ENCODE measurements at regions not wholly inside any gene's neighbourhood (a gene's known extent, or its start where the extent isn't known, plus 50 kb on each side); places are given as distances from the start of the nearest gene placed in this dataset.
"Not testable (repeated sequence)": the region's sequence is repeated elsewhere in the genome, so short reads cannot be mapped to it uniquely, and the experiment has no call there.

GRCh38 chr9:61953108-61953507 lies 763.3 kb downstream of the SPATA31A7 start:
- no CpG with 5 or more reads among the region's 6 CpGs for WGBS (ENCODE audit: insufficient coverage, low lambda C conversion rate)

DNA sequence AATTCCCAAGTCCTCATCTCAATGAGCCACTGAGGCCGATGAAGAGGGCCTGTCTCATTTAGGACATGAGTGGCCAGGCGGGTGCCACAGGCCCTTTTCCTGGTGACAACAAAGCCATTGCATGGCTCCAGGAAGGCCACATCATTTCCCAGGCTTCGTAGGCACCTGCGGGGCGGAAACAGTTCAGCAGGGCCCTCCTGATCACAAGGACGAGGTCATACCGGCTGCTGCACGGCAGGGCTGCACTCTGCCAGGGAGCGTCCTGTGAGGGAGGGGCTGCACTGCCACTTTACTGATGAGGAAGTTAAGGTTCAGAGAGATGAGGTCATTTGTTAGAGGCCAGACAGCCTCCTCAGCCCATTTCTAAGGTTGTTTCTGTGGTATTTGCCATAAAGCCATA lies 781.8 kb downstream of the SPATA31A7 start:
- WGBS (ENCODE audit: insufficient coverage, low lambda C conversion rate), result no CpG with 5 or more reads among the region's 9 CpGs
- H3K27ac ChIP-seq (ENCODE audit: low read length); H3K4me3 ChIP-seq (ENCODE audit: low read length); H3K4me1 ChIP-seq (ENCODE audit: control insufficient read depth, insufficient read depth, low read length); DNase-seq; H3K9me3 ChIP-seq (ENCODE audit: control insufficient read depth, low read depth, low read length); H3K27me3 ChIP-seq (ENCODE audit: control insufficient read depth, insufficient read depth, low read length); H3K36me3 ChIP-seq (ENCODE audit: control insufficient read depth, insufficient read depth, low read length): not testable (repeated sequence)

More at GRCh38 chr9:61953108-61953507, 763.3 kb downstream of the SPATA31A7 start:
- not testable (repeated sequence) for H3K4me3 ChIP-seq (ENCODE audit: low read length); H3K36me3 ChIP-seq (ENCODE audit: control insufficient read depth, insufficient read depth, low read length); H3K27ac ChIP-seq (ENCODE audit: low read length); H3K4me1 ChIP-seq (ENCODE audit: control insufficient read depth, insufficient read depth, low read length); H3K27me3 ChIP-seq (ENCODE audit: control insufficient read depth, insufficient read depth, low read length); H3K9me3 ChIP-seq (ENCODE audit: control insufficient read depth, low read depth, low read length)
- peak in 1 of 2 donors; percentile 0 for DNase-seq

- H3K36me3 ChIP-seq (ENCODE audit: control insufficient read depth, insufficient read depth, low read length); H3K4me3 ChIP-seq (ENCODE audit: low read length); H3K4me1 ChIP-seq (ENCODE audit: control insufficient read depth, insufficient read depth, low read length); H3K27me3 ChIP-seq (ENCODE audit: control insufficient read depth, insufficient read depth, low read length); H3K27ac ChIP-seq (ENCODE audit: low read length); H3K9me3 ChIP-seq (ENCODE audit: control insufficient read depth, low read depth, low read length); DNase-seq: not testable (repeated sequence)
- no CpG with 5 or more reads among the region's 9 CpGs for WGBS (ENCODE audit: insufficient coverage, low lambda C conversion rate)
These were observed 784.7 kb downstream of the SPATA31A7 start for GRCh38 chr9:61974501-61974900.

- not testable (repeated sequence) for H3K36me3 ChIP-seq (ENCODE audit: control insufficient read depth, insufficient read depth, low read length); H3K9me3 ChIP-seq (ENCODE audit: control insufficient read depth, low read depth, low read length); H3K27me3 ChIP-seq (ENCODE audit: control insufficient read depth, insufficient read depth, low read length); DNase-seq; H3K27ac ChIP-seq (ENCODE audit: low read length); H3K4me3 ChIP-seq (ENCODE audit: low read length); H3K4me1 ChIP-seq (ENCODE audit: control insufficient read depth, insufficient read depth, low read length)
- WGBS (ENCODE audit: insufficient coverage, low lambda C conversion rate), result no CpG with 5 or more reads among the region's 15 CpGs
These were observed 786.5 kb downstream of the SPATA31A7 start for GRCh38 chr9:61976318-61976717.

GRCh38 chr9:61982727-61983126 lies 792.9 kb downstream of the SPATA31A7 start:
- not testable (repeated sequence) for H3K9me3 ChIP-seq (ENCODE audit: control insufficient read depth, low read depth, low read length); H3K27me3 ChIP-seq (ENCODE audit: control insufficient read depth, insufficient read depth, low read length); H3K36me3 ChIP-seq (ENCODE audit: control insufficient read depth, insufficient read depth, low read length); H3K4me1 ChIP-seq (ENCODE audit: control insufficient read depth, insufficient read depth, low read length); H3K4me3 ChIP-seq (ENCODE audit: low read length); H3K27ac ChIP-seq (ENCODE audit: low read length); DNase-seq
- WGBS (ENCODE audit: insufficient coverage, low lambda C conversion rate), result no CpG with 5 or more reads among the region's 16 CpGs

- H3K4me3 ChIP-seq (ENCODE audit: low read length); H3K27me3 ChIP-seq (ENCODE audit: control insufficient read depth, insufficient read depth, low read length); H3K27ac ChIP-seq (ENCODE audit: low read length); H3K9me3 ChIP-seq (ENCODE audit: control insufficient read depth, low read depth, low read length); H3K4me1 ChIP-seq (ENCODE audit: control insufficient read depth, insufficient read depth, low read length); H3K36me3 ChIP-seq (ENCODE audit: control insufficient read depth, insufficient read depth, low read length); DNase-seq: not testable (repeated sequence)
- WGBS (ENCODE audit: insufficient coverage, low lambda C conversion rate), result no CpG with 5 or more reads among the region's 8 CpGs
These were observed 793.6 kb downstream of the SPATA31A7 start for GRCh38 chr9:61983441-61983840.

GRCh38 chr9:61983954-61984353 lies 794.1 kb downstream of the SPATA31A7 start:
- DNase-seq; H3K4me1 ChIP-seq (ENCODE audit: control insufficient read depth, insufficient read depth, low read length); H3K27me3 ChIP-seq (ENCODE audit: control insufficient read depth, insufficient read depth, low read length); H3K27ac ChIP-seq (ENCODE audit: low read length); H3K9me3 ChIP-seq (ENCODE audit: control insufficient read depth, low read depth, low read length); H3K4me3 ChIP-seq (ENCODE audit: low read length); H3K36me3 ChIP-seq (ENCODE audit: control insufficient read depth, insufficient read depth, low read length): not testable (repeated sequence)
- WGBS (ENCODE audit: insufficient coverage, low lambda C conversion rate), result no CpG with 5 or more reads among the region's 9 CpGs

DNA sequence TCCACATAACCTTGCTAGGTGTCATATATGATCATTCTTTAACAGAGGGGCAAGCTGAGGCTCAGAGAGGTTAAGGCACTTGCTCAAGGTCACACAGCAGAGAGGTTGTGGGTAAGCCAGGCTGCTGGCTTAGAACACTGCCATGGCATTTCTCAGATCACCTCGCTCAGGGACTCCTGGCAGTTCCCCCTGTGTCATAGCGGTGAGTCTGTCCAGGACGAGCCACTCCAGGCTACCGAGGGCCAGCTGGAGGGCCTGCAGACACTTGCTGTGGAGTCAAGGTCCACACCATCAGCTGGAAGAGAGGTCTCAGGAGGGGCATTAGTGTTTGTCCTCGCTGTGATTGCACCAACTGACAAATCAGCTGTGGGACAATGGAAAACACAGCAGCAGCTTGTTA lies 794.7 kb downstream of the SPATA31A7 start:
- H3K4me1 ChIP-seq (ENCODE audit: control insufficient read depth, insufficient read depth, low read length); DNase-seq; H3K36me3 ChIP-seq (ENCODE audit: control insufficient read depth, insufficient read depth, low read length); H3K4me3 ChIP-seq (ENCODE audit: low read length); H3K27me3 ChIP-seq (ENCODE audit: control insufficient read depth, insufficient read depth, low read length); H3K27ac ChIP-seq (ENCODE audit: low read length); H3K9me3 ChIP-seq (ENCODE audit: control insufficient read depth, low read depth, low read length): not testable (repeated sequence)
- WGBS (ENCODE audit: insufficient coverage, low lambda C conversion rate), result no CpG with 5 or more reads among the region's 5 CpGs

- H3K4me3 ChIP-seq (ENCODE audit: low read length); H3K27ac ChIP-seq (ENCODE audit: low read length); DNase-seq; H3K36me3 ChIP-seq (ENCODE audit: control insufficient read depth, insufficient read depth, low read length); H3K27me3 ChIP-seq (ENCODE audit: control insufficient read depth, insufficient read depth, low read length); H3K9me3 ChIP-seq (ENCODE audit: control insufficient read depth, low read depth, low read length); H3K4me1 ChIP-seq (ENCODE audit: control insufficient read depth, insufficient read depth, low read length): not testable (repeated sequence)
- no CpG with 5 or more reads among the region's 6 CpGs for WGBS (ENCODE audit: insufficient coverage, low lambda C conversion rate)
These were observed 802.3 kb downstream of the SPATA31A7 start for GRCh38 chr9:61992110-61992509.

- H3K27ac ChIP-seq (ENCODE audit: low read length); DNase-seq; H3K9me3 ChIP-seq (ENCODE audit: control insufficient read depth, low read depth, low read length); H3K4me1 ChIP-seq (ENCODE audit: control insufficient read depth, insufficient read depth, low read length); H3K4me3 ChIP-seq (ENCODE audit: low read length); H3K36me3 ChIP-seq (ENCODE audit: control insufficient read depth, insufficient read depth, low read length); H3K27me3 ChIP-seq (ENCODE audit: control insufficient read depth, insufficient read depth, low read length): not testable (repeated sequence)
- no CpG with 5 or more reads among the region's 3 CpGs for WGBS (ENCODE audit: insufficient coverage, low lambda C conversion rate)
These were observed 842.6 kb downstream of the SPATA31A7 start for GRCh38 chr9:62032441-62032840.

DNA sequence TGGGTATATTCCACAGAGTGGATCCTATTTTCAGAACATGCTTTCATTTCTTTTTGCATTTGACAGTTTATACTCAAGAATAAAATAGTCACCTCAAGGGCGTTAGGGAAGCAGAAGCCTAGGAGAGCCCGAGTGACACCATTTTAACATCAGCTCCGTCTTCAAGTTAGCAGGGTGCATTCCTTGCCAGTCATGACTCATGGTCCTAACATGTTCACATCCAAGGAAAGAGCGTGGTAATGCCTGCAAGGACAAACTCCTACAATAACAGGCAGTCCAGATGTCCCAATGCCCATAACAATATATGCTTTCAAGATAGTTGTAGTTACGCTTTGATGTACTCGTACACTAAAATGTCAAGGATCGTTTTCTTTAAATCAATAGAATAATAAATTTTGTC lies 848.4 kb downstream of the SPATA31A7 start:
- no CpG with 5 or more reads among the region's 7 CpGs for WGBS (ENCODE audit: insufficient coverage, low lambda C conversion rate)

More for the DNA sequence above, 848.4 kb downstream of the SPATA31A7 start:
- not testable (repeated sequence) for H3K4me1 ChIP-seq (ENCODE audit: control insufficient read depth, insufficient read depth, low read length); H3K36me3 ChIP-seq (ENCODE audit: control insufficient read depth, insufficient read depth, low read length); H3K4me3 ChIP-seq (ENCODE audit: low read length); H3K27me3 ChIP-seq (ENCODE audit: control insufficient read depth, insufficient read depth, low read length); H3K27ac ChIP-seq (ENCODE audit: low read length); DNase-seq; H3K9me3 ChIP-seq (ENCODE audit: control insufficient read depth, low read depth, low read length)
